Esophagus muscularis mucosa (tissue), 4 donors: ENCODE measurements at regions not wholly inside any gene's neighbourhood (a gene's known extent, or its start where the extent isn't known, plus 50 kb on each side); places are given as distances from the start of the nearest gene placed in this dataset.

ENCODE experiments used
- DNase-seq: peaks from one replicate; pipeline ENCODE4 v3.0.0-alpha.2; 2017; ENCODE audit errors: extremely low spot score
- H3K27ac ChIP-seq, 4 donors: fragments of 200-600 bp; sonication (generic); replicated peaks in 1 of 4; 1 replicate in 3 of 4; 2 replicates in 1 of 4; pipeline ENCODE4 v1.5.1; 2016 to 2019; ENCODE audit warnings: mild to moderate bottlenecking in 1 of 4
- H3K27me3 ChIP-seq, 4 donors: fragments of 200-600 bp; sonication (generic); one replicate each; pipeline versions ENCODE4 v1.5.1 to v1.6.0; 2016 to 2019
- H3K36me3 ChIP-seq, 4 donors: fragments of 200-600 bp; sonication (generic); one replicate each; pipeline ENCODE4 v1.5.1; 2016 to 2019
- H3K4me1 ChIP-seq, 4 donors: fragments of 200-600 bp; sonication (generic); one replicate each; pipeline ENCODE4 v1.5.1; 2016 to 2019
- H3K4me3 ChIP-seq, 4 donors: fragments of 200-600 bp; sonication (generic); 1 replicate in 2 of 4; 2 replicates in 2 of 4; pipeline ENCODE4 v1.5.1; 2016 to 2019; ENCODE audit warnings: mild to moderate bottlenecking in 4 of 4, moderate library complexity in 1 of 4
- H3K9me3 ChIP-seq, 4 donors: fragments of 200-600 bp; sonication (generic); 1 replicate in 3 of 4; 2 replicates in 1 of 4; pipeline ENCODE4 v1.5.1; 2016 to 2019
- EP300 ChIP-seq: sonication (generic); formaldehyde crosslinking; IDR thresholded peaks from one replicate; pipeline ENCODE4 v1.6.1; 2017; ENCODE audit warnings: antibody characterized with exemption
- POLR2A ChIP-seq: fragments of 450-650 bp; IDR thresholded peaks from one replicate; pipeline ENCODE4 v1.6.1; 2017; ENCODE audit warnings: antibody characterized with exemption, moderate library complexity, mild to moderate bottlenecking, low read depth
- POLR2AphosphoS5 ChIP-seq, 2 donors: sonication (generic); formaldehyde crosslinking; IDR thresholded peaks; one replicate each; pipeline ENCODE4 v1.6.1; 2017; ENCODE audit warnings: antibody characterized with exemption in 2 of 2
- WGBS: methylation state at CpG from one replicate; pipeline ENCODE4 v1.1.5; 2018; 5-methylcytosine and 5-hydroxymethylcytosine counted together
- intact Hi-C: fragments of 100-400 bp; cut with DNase I; formaldehyde crosslinking; loops from one replicate; pipeline ENCODE4 v1.15.1; 2023
- TF ChIP-seq, protein P1 (sequence below), 3 experiments: fragments of 200-600 bp in 2 of 3; fragments of 450-650 bp in 1 of 3; sonication (generic) in 2 of 3; IDR thresholded peaks; one replicate each; pipeline ENCODE4 v1.5.1; 2017 to 2019; ENCODE audit warnings: antibody characterized with exemption in 3 of 3, mild to moderate bottlenecking in 2 of 3, moderate library complexity in 1 of 3

DNA sequence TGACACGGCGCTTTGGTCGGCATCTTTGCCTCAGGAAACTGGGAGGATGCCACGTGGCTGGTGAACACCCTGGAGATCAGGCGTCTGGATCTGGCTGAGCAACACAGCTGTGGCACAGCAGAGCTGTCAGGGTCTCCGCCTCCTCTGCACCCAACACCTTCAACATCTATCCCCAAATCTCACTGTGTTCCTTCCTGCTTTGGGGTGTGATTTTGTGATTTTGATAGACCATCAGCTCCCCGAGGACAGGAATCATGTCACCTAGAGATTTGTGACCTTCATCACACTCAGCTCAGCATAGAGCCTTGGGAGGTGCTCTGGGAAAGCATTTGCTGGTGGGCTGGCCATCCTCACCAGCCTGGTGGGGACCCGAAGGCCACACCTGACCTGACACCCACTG lies 203.7 kb upstream of the FOXQ1 start:
- no peak for TF ChIP-seq POLR2AphosphoS5 (IDR thresholded peaks at IDR 0.05)
- TF ChIP-seq EP300 = no peak
- TF ChIP-seq POLR2A = no peak
- TF ChIP-seq, protein P1, sequence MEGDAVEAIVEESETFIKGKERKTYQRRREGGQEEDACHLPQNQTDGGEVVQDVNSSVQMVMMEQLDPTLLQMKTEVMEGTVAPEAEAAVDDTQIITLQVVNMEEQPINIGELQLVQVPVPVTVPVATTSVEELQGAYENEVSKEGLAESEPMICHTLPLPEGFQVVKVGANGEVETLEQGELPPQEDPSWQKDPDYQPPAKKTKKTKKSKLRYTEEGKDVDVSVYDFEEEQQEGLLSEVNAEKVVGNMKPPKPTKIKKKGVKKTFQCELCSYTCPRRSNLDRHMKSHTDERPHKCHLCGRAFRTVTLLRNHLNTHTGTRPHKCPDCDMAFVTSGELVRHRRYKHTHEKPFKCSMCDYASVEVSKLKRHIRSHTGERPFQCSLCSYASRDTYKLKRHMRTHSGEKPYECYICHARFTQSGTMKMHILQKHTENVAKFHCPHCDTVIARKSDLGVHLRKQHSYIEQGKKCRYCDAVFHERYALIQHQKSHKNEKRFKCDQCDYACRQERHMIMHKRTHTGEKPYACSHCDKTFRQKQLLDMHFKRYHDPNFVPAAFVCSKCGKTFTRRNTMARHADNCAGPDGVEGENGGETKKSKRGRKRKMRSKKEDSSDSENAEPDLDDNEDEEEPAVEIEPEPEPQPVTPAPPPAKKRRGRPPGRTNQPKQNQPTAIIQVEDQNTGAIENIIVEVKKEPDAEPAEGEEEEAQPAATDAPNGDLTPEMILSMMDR (IDR thresholded peaks at IDR 0.05) = no peak
- intact Hi-C loops = no loop called here
- WGBS = 94% methylated on average over 8 of the region's 8 CpGs

DNA sequence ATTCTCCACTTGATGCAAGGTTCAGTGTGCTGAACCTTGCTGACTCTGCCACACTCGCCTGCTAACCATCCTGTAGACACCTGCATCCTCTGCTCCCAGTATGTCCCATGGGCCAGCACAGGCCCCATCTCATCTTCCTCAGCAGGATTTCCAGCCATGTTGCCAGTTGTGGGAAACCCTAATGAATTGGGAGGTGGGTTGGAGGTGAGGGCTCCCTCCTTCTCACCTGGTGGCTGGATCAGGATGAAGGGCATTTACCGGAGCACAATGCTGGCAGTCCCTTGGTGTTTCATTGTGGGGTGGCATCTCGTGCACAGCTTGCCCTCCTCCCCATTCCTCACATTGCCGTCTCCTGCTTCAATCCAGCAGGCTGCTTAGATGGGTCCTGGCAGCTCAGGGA lies 204.3 kb upstream of the FOXQ1 start:
- Histone ChIP-seq H3K4me3 (no peak overlapping the region), H3K4me1 (peaks cover 0 to 15% (median 5%) of the 10 kb centered on the region in 4 donors), H3K27ac (no peak overlapping the region), H3K9me3 (no peaks in the 10 kb centered on the region), H3K27me3 (no peaks in the 10 kb centered on the region), H3K36me3 (no peaks in the 10 kb centered on the region)
- 92% methylated on average over 3 of the region's 4 CpGs for WGBS
- DNase-seq = no peak
- no peak for TF ChIP-seq POLR2AphosphoS5 (IDR thresholded peaks at IDR 0.05)
- TF ChIP-seq EP300 = no peak
- TF ChIP-seq POLR2A = no peak
- TF ChIP-seq, protein P1 (IDR thresholded peaks at IDR 0.05) = no peak
- intact Hi-C loops = no loop called here

More for the DNA sequence above, 203.7 kb upstream of the FOXQ1 start:
- Histone ChIP-seq H3K9me3 (no peaks in the 10 kb centered on the region), H3K36me3 (no peaks in the 10 kb centered on the region), H3K27ac (no peak overlapping the region), H3K27me3 (no peaks in the 10 kb centered on the region), H3K4me3 (no peak overlapping the region), H3K4me1 (peaks cover 0 to 15% (median 5%) of the 10 kb centered on the region in 4 donors)
- DNase-seq = no peak

DNA sequence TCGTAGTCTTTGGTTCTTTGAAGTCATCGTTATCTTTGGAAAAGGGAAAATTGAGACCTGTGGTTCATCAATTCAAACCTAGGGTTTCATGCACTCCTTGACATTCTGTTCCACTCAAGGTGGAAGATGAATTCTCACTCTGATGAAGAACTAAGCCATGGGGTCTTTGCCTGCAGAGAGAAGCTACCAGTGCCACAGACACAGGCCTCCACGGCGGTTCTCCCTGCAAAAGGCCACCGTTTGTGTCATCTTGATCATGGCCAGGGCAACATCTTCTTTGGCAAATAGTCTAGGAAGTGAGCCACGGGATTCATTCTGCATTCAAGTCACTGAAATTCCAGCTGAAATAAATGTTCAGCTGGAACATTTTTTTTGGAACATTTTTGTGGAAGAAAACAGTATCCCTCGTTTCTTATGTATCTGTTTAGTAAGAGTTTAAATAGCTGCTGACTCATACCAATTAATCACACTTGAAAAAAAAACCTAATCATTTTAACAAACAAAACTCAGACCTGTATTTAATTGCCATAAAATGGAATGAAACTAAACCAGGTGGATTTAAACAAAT lies 206.0 kb upstream of the FOXQ1 start:
- no peak for DNase-seq
- peaks cover 0 to 15% (median 5%) of the 10 kb centered on the region in 4 donors for H3K4me1 ChIP-seq
- H3K4me3 ChIP-seq = no peak overlapping the region
- H3K36me3 ChIP-seq = no peaks in the 10 kb centered on the region
- WGBS = 65% methylated on average over 7 of the region's 7 CpGs
- no peaks in the 10 kb centered on the region for H3K27me3 ChIP-seq
- H3K27ac ChIP-seq = no peak overlapping the region
- H3K9me3 ChIP-seq = no peaks in the 10 kb centered on the region
- TF ChIP-seq POLR2A = no peak
- no peak for TF ChIP-seq EP300
- no peak for TF ChIP-seq POLR2AphosphoS5 (IDR thresholded peaks at IDR 0.05)
- intact Hi-C loops = no loop called here

DNA sequence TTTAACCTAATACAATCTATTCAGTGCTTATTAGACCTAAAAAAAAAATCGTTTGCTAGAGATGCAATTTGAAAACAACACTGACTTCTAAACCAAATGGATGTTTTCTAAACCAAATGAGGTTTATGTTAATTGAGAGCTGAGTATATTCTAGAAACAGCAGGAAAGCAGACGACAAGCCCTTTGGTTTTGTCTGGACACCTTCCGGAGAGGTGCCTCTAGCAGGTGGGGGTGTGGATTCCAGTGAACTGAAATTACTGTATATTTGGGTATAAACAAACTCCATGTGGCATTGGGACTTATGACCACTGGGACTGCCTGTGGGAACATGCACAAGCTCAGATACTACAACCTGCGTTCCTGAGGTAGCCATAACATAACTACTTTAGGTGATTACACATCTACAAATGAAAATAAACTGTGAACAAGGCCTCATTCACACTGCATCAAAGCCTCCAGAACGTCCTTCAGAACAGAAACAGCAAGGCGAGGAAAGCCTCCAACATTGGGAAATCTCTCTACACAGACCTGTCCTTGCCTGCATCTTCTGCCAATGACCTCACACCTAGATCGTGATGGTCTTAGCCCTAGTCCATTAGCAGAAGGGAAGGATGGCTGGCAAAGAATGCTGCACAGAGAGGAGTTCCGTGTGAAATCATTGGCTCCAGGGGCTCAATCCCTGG lies 206.8 kb upstream of the FOXQ1 start:
- DNase-seq = no peak
- Histone ChIP-seq H3K4me3 (no peak overlapping the region), H3K4me1 (peaks cover 0 to 15% (median 6%) of the 10 kb centered on the region in 4 donors), H3K36me3 (no peaks in the 10 kb centered on the region), H3K9me3 (no peaks in the 10 kb centered on the region), H3K27me3 (no peaks in the 10 kb centered on the region), H3K27ac (no peak overlapping the region)
- no peak for TF ChIP-seq POLR2AphosphoS5 (IDR thresholded peaks at IDR 0.05)
- TF ChIP-seq, protein P1 (IDR thresholded peaks at IDR 0.05) = no peak
- TF ChIP-seq EP300 = no peak
- no peak for TF ChIP-seq POLR2A
- WGBS = 81% methylated on average over 8 of the region's 8 CpGs
- intact Hi-C loops = no loop called here

DNA sequence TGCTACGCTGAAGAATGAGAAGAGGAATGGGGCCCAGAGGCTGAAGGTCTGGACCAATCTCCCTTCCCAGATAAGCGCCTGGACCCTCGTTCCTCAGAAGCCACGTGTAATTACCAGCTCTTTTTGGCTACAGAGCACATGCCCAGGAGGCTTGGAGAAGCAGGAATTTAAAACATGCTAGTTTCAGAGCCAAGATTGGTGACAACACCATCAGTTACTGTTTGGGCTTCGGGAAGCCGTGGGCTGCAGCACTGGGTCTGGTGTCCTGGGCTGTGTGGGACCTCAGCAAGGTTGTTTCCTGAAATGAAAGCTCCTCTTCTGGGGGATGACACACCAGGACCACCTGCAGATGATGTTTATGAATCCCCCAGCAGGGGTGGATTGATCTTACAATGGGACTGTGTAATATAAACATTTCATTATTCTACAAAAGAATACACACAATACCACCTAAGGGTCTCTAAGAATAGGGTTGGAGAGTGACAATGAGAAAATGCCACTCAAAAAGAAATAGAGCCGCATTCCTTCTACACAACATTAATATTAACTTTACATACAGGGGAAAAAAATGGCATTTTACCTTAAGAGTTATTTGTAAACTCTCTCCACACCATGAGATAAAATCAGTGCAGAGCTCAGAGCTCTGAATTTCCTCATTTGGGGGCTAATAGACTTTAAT lies 207.8 kb upstream of the FOXQ1 start:
- TF ChIP-seq POLR2AphosphoS5 (IDR thresholded peaks at IDR 0.05) (no peak), POLR2A (no peak), EP300 (no peak)
- TF ChIP-seq, protein P1 (IDR thresholded peaks at IDR 0.05) = no peak
- Histone ChIP-seq H3K4me3 (no peak overlapping the region), H3K9me3 (no peaks in the 10 kb centered on the region), H3K4me1 (peaks cover 0 to 21% (median 16%) of the 10 kb centered on the region in 4 donors), H3K27me3 (no peaks in the 10 kb centered on the region), H3K36me3 (no peaks in the 10 kb centered on the region), H3K27ac (no peak overlapping the region)
- no peak for DNase-seq
- WGBS = 66% methylated on average over 5 of the region's 7 CpGs
- intact Hi-C loops = no loop called here
